PFSK-1 (cell line): ENCODE measurements at regions not wholly inside any gene's neighbourhood (a gene's known extent, or its start where the extent isn't known, plus 50 kb on each side); places are given as distances from the start of the nearest gene placed in this dataset.

ENCODE experiments used
- FOXP2 ChIP-seq: optimal IDR thresholded peaks from 2 replicates; pipeline ENCODE3; 2011; ENCODE audit warnings: borderline replicate concordance, control low read depth, inconsistent platforms; ENCODE audit not compliant: insufficient read depth; ENCODE audit errors: extremely low read length, extremely low read depth
- POLR2AphosphoS5 ChIP-seq: IDR thresholded peaks from 2 replicates; pipeline ENCODE4 v1.6.1; 2012; ENCODE audit warnings: low read depth, mild to moderate bottlenecking, control low read depth, low read length, moderate library complexity
- SIN3A ChIP-seq: IDR thresholded peaks from 2 replicates; pipeline ENCODE4 v1.6.1; 2012; ENCODE audit warnings: mild to moderate bottlenecking, low read length, moderate library complexity, borderline replicate concordance; ENCODE audit not compliant: insufficient read depth
- TAF1 ChIP-seq: IDR thresholded peaks from 2 replicates; pipeline ENCODE4 v1.6.1; 2012; ENCODE audit warnings: low read length, control low read depth, borderline replicate concordance; ENCODE audit not compliant: insufficient read depth
- TF ChIP-seq, protein P1 (sequence below), 2 experiments: IDR thresholded peaks; 2 replicates each; pipeline versions ENCODE4 v1.6.1 to v1.8.0; 2011 to 2012; ENCODE audit warnings: low read depth in 2 of 2, low read length in 2 of 2, control low read depth in 1 of 2, inconsistent platforms in 1 of 2, mild to moderate bottlenecking in 1 of 2, moderate library complexity in 1 of 2; ENCODE audit not compliant: insufficient read depth in 1 of 2

DNA sequence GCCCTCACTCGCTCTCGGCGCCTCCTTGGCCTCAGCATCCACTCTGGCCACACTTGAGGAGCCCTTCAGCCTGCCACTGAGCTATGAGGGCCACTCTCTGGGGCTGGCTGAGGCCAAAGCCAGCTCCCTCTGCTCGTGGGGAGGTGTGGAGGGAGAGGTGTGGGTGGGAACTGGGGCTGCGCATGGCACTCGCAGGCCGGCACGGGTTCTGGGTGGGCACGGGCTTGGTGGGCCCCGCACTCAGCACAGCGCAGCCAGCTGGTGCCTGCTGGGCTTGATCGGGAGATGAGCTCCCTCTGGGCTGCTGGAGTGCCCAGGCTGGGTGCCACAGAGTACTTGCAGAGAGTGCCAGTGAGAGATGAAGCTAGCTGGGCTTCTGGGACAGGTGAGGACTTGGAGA, 875.5 kb downstream of the XPNPEP1 start:
- TF ChIP-seq SIN3A (no peak), POLR2AphosphoS5 (no peak), TAF1 (no peak), FOXP2 (no peak)
- TF ChIP-seq, protein P1, sequence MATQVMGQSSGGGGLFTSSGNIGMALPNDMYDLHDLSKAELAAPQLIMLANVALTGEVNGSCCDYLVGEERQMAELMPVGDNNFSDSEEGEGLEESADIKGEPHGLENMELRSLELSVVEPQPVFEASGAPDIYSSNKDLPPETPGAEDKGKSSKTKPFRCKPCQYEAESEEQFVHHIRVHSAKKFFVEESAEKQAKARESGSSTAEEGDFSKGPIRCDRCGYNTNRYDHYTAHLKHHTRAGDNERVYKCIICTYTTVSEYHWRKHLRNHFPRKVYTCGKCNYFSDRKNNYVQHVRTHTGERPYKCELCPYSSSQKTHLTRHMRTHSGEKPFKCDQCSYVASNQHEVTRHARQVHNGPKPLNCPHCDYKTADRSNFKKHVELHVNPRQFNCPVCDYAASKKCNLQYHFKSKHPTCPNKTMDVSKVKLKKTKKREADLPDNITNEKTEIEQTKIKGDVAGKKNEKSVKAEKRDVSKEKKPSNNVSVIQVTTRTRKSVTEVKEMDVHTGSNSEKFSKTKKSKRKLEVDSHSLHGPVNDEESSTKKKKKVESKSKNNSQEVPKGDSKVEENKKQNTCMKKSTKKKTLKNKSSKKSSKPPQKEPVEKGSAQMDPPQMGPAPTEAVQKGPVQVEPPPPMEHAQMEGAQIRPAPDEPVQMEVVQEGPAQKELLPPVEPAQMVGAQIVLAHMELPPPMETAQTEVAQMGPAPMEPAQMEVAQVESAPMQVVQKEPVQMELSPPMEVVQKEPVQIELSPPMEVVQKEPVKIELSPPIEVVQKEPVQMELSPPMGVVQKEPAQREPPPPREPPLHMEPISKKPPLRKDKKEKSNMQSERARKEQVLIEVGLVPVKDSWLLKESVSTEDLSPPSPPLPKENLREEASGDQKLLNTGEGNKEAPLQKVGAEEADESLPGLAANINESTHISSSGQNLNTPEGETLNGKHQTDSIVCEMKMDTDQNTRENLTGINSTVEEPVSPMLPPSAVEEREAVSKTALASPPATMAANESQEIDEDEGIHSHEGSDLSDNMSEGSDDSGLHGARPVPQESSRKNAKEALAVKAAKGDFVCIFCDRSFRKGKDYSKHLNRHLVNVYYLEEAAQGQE (IDR thresholded peaks at IDR 0.05; ENCODE audit: insufficient read depth in 1 of 2, low read depth in 2 of 2, low read length in 2 of 2) = no peak

DNA sequence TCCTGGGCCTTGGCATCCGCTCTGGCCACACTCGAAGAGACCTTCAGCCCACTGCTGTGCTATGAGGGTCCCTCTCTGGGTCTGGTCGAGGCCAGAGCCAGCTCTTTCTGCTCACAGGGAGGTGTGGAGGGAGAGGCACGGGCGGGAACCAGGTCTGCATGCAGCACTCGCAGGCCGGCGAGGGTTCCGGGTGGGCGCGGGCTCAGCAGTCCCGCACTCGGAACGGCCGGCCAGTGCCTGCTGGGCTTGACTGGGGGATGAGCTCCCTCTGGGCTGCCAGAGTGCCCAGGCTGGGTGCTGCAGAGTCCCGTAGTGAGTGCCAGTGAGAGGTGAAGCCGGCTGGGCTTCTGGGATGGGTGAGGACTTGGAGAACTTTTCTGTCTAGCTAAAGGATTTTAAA, 882.7 kb downstream of the XPNPEP1 start:
- TF ChIP-seq FOXP2 (no peak), TAF1 (no peak), POLR2AphosphoS5 (no peak), SIN3A (no peak)
- TF ChIP-seq, protein P1 (IDR thresholded peaks at IDR 0.05; ENCODE audit: insufficient read depth in 1 of 2, low read depth in 2 of 2, low read length in 2 of 2) = no peak

DNA sequence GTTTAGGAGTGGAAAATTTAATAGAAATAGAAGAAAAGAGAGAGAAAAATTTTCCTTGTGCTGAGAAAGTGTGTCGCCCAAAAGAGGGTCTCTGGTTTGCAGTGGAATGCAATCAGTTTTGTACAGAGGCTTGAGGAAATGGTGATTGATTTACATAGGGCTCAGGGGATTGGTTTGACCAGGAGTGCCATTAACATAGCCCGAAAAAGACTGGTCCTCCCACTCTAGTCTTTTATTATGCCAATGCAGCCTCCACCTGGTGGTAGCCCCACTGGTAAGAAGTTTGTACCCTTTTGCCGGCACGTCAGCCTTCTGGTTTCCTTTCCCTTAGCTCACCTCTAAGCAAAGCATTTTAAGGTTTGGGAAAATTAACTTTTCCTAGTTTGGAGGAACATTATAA, 885.3 kb downstream of the XPNPEP1 start:
- no peak for TF ChIP-seq FOXP2
- no peak for TF ChIP-seq TAF1
- no peak for TF ChIP-seq POLR2AphosphoS5
- TF ChIP-seq, protein P1 (IDR thresholded peaks at IDR 0.05; ENCODE audit: insufficient read depth in 1 of 2, low read depth in 2 of 2, low read length in 2 of 2) = no peak
- TF ChIP-seq SIN3A = no peak

DNA sequence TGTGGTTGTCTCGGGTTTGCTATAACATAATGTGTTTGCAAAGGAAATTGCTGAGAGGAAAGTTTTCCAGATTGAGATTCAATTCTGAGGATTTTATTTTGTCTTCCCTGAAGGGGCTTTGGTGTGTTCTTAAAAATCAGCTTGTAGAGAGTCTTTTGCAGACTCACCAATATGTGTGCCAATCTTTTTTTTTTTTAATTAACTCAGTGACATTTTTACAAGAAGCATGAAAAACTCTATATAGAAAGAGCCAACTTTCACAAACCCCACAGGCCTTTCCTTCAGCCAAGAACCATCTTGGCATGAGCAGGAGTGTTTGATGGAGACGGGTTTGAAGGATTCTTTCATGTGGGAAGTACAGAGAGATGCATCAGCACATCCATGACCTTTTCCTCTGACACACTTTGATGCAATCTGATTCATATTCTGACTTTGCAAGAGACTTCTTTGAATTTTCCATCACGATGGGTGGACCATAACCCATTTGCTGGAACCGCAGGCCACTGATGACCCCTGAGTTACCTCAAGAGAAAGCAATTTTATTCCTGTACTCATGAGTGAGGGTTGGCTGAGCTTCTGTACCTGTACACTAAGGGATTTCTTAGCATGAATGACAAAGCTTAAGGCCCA, 892.6 kb downstream of the XPNPEP1 start:
- TF ChIP-seq POLR2AphosphoS5 = no peak

DNA sequence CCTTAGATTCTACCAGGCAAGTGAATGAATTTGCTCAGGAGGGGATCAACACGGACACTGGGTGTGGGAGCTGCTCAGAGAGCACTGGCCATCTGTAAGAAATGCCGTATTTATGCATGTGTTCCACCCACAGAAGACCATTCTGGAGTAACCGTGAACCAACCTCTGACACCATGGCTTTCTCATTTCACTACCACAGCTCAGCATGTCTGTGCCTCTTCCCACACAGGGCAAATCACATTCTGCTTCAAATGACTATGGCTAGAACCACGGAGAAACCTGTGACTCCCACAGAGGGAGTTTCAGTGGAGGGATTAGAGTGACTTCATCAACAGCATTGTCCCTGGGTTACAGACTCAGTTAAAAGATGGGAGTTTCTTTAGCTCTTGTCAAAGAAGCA, 893.4 kb downstream of the XPNPEP1 start:
- TF ChIP-seq, protein P1 (IDR thresholded peaks at IDR 0.05; ENCODE audit: insufficient read depth in 1 of 2, low read depth in 2 of 2, low read length in 2 of 2) = no peak
- TF ChIP-seq SIN3A (no peak), POLR2AphosphoS5 (no peak), TAF1 (no peak), FOXP2 (no peak)
